ENCODE measurements at regions not wholly inside any gene's neighbourhood (a gene's known extent, or its start where the extent isn't known, plus 50 kb on each side); places are given as distances from the start of the nearest gene placed in this dataset.

DNA sequence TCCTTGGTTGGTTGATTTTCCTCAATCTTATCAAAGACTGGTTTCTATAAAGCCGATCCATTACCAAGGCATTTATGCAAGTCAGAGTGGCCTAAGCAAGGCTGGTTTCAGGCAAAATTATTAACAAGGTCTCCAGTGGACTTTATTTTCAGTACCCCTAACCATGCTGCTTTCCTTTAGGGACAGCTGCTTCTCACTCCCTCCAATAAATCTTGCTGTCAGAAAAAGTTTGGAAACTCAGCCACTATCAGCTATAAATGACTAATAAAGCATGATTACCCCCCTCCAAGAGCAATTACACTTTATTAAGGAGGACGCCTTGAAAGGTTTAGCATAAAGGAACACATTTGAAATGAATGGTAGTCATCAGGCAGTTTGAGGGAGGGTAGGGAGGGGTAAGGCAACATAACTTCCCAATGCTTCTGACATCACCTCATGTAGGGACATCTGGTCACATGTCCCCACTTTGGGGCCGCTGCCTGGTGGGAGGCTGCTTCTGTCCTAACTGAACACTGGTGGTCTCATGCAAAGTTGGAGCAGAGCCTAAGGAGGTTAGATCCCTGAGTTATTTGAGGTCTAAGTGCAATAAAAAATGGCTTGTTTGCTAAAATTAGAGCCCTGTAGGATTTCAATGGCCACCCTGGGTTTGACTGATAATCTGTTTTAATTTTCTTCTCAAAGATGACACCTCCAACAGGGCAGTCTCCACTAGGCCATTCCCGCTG, 58.0 kb upstream of the TMEM178A start:
- TF ChIP-seq TAF1 (IDR thresholded peaks at IDR 0.05; ENCODE audit: borderline replicate concordance, low read depth, low read length) (no peak), POLR2A (IDR thresholded peaks at IDR 0.05; ENCODE audit: low read depth, low read length) (no peak), POLR2AphosphoS5 (IDR thresholded peaks at IDR 0.05; ENCODE audit: low read depth, low read length) (no peak)

Measured in GM12892 (cell line).